ENCODE measurements at regions not wholly inside any gene's neighbourhood (a gene's known extent, or its start where the extent isn't known, plus 50 kb on each side); places are given as distances from the start of the nearest gene placed in this dataset.
"Not testable (repeated sequence)": the region's sequence is repeated elsewhere in the genome, so short reads cannot be mapped to it uniquely, and the experiment has no call there.

GRCh38 chr9:115326461-115326860, 208.5 kb upstream of the TNC start:
- DNase-seq: no peak

- no peak for DNase-seq
Measured at GRCh38 chr9:115327436-115328122, 209.6 kb upstream of the TNC start.

GRCh38 chr9:115328228-115328627, 210.3 kb upstream of the TNC start:
- DNase-seq: no peak

GRCh38 chr9:115328677-115329076, 210.7 kb upstream of the TNC start:
- no peak for DNase-seq

GRCh38 chr9:115333277-115334070, 215.5 kb upstream of the TNC start:
- DNase-seq: no peak

GRCh38 chr9:115335439-115335838, 217.5 kb upstream of the TNC start:
- DNase-seq: no peak

- DNase-seq: no peak
Measured at GRCh38 chr9:115340314-115340713, 222.4 kb upstream of the TNC start.

- no peak for DNase-seq
Measured at GRCh38 chr9:115341426-115341825, 223.5 kb upstream of the TNC start.

GRCh38 chr9:115347776-115348175, 229.8 kb upstream of the TNC start:
- DNase-seq: not testable (repeated sequence)

GRCh38 chr9:115348936-115349335, 231.0 kb upstream of the TNC start:
- DNase-seq: not testable (repeated sequence)

- DNase-seq: no peak
Measured at GRCh38 chr9:115349542-115349941, 231.6 kb upstream of the TNC start.

GRCh38 chr9:115350548-115350947, 232.6 kb upstream of the TNC start:
- no peak for DNase-seq

- DNase-seq: no peak
Measured at GRCh38 chr9:115353681-115354080, 235.7 kb upstream of the TNC start.

GRCh38 chr9:115357821-115358220, 239.9 kb upstream of the TNC start:
- DNase-seq: no peak

GRCh38 chr9:115359017-115359780, 241.2 kb upstream of the TNC start:
- peak; percentile 40 for DNase-seq

- DNase-seq: no peak
Measured at GRCh38 chr9:115360122-115360521, 242.2 kb upstream of the TNC start.

GRCh38 chr9:115362101-115362500, 244.1 kb upstream of the TNC start:
- DNase-seq: no peak

- DNase-seq: no peak
Measured at GRCh38 chr9:115362640-115363039, 244.7 kb upstream of the TNC start.

- DNase-seq: no peak
Measured at GRCh38 chr9:115364991-115365390, 247.0 kb upstream of the TNC start.

- no peak for DNase-seq
Measured at GRCh38 chr9:115367321-115367720, 249.4 kb upstream of the TNC start.

GRCh38 chr9:115367780-115368525, 250.0 kb upstream of the TNC start:
- no peak for DNase-seq

GRCh38 chr9:115369322-115369957, 251.5 kb upstream of the TNC start:
- DNase-seq: peak; percentile 25
